ENCODE measurements at regions not wholly inside any gene's neighbourhood (a gene's known extent, or its start where the extent isn't known, plus 50 kb on each side); places are given as distances from the start of the nearest gene placed in this dataset.

- H3K79me2 ChIP-seq (ENCODE audit: low read depth) = no peaks in the 10 kb centered on the region
- no peaks in the 10 kb centered on the region for H3F3A ChIP-seq (ENCODE audit: low read depth)
- no peaks in the 10 kb centered on the region for H3K4me1 ChIP-seq
- no peaks in the 10 kb centered on the region for H3K9me3 ChIP-seq (ENCODE audit: low read depth)
- peaks cover 3% of the 10 kb centered on the region for H3K9me3 Mint-ChIP-seq
- H3K36me3 ChIP-seq = no peaks in the 10 kb centered on the region
- TF ChIP-seq CTCF (IDR thresholded peaks at IDR 0.05) (no peak), EZH2 (IDR thresholded peaks at IDR 0.05) (no peak), EZH2phosphoT487 (IDR thresholded peaks at IDR 0.05) (no peak)
- H4K20me1 ChIP-seq (ENCODE audit: low read depth) = no peaks in the 10 kb centered on the region
- H2AFZ ChIP-seq (replicated peaks) = no peak overlapping the region
- H3K36me3 Mint-ChIP-seq = no peaks in the 10 kb centered on the region
- no peak for DNase-seq (ENCODE audit: low spot score)
- no peak overlapping the region for H3K4me3 ChIP-seq
- peaks cover 2% of the 10 kb centered on the region for H3K4me1 Mint-ChIP-seq
- H3K4me3 Mint-ChIP-seq = no peak overlapping the region
- H3K4me2 ChIP-seq = no peak overlapping the region
- H3K27me3 Mint-ChIP-seq (ENCODE audit: insufficient read depth, low read depth) = no peaks in the 10 kb centered on the region
- no peak overlapping the region for H3K27ac ChIP-seq
- no peaks in the 10 kb centered on the region for H3K27me3 ChIP-seq
- peak overlapping the region; percentile 67 for H3K27ac Mint-ChIP-seq
- H3K9ac ChIP-seq = no peak overlapping the region
These were observed 230.3 kb upstream of the TRIB2 start for GRCh38 chr2:12486205-12487118.

GRCh38 chr2:12487253-12488004 is 229.3 kb upstream of the TRIB2 start:
- Histone ChIP-seq H3K4me2 (no peak overlapping the region), H4K20me1 (ENCODE audit: low read depth) (no peaks in the 10 kb centered on the region), H3K4me3 (no peak overlapping the region), H3K79me2 (ENCODE audit: low read depth) (no peaks in the 10 kb centered on the region), H3K36me3 (no peaks in the 10 kb centered on the region), H3K9me3 (ENCODE audit: low read depth) (no peaks in the 10 kb centered on the region), H3K27ac (no peak overlapping the region), H3K9ac (no peak overlapping the region), H3K4me1 (no peaks in the 10 kb centered on the region), H3F3A (ENCODE audit: low read depth) (no peaks in the 10 kb centered on the region), H3K27me3 (no peaks in the 10 kb centered on the region), H2AFZ (replicated peaks) (no peak overlapping the region)
- H3K4me1 Mint-ChIP-seq = peaks cover 2% of the 10 kb centered on the region
- DNase-seq (ENCODE audit: low spot score) = no peak
- TF ChIP-seq EZH2 (IDR thresholded peaks at IDR 0.05) (no peak), CTCF (IDR thresholded peaks at IDR 0.05) (no peak), EZH2phosphoT487 (IDR thresholded peaks at IDR 0.05) (no peak)
- no peaks in the 10 kb centered on the region for H3K36me3 Mint-ChIP-seq
- no peaks in the 10 kb centered on the region for H3K27me3 Mint-ChIP-seq (ENCODE audit: insufficient read depth, low read depth)
- H3K4me3 Mint-ChIP-seq = no peak overlapping the region
- peak overlapping the region; percentile 67 for H3K27ac Mint-ChIP-seq
- peaks cover 3% of the 10 kb centered on the region for H3K9me3 Mint-ChIP-seq

- Histone ChIP-seq H3F3A (ENCODE audit: low read depth) (no peaks in the 10 kb centered on the region), H4K20me1 (ENCODE audit: low read depth) (no peaks in the 10 kb centered on the region), H3K9me3 (ENCODE audit: low read depth) (no peaks in the 10 kb centered on the region), H2AFZ (replicated peaks) (no peak overlapping the region), H3K36me3 (no peaks in the 10 kb centered on the region), H3K4me1 (no peaks in the 10 kb centered on the region), H3K4me2 (no peak overlapping the region), H3K79me2 (ENCODE audit: low read depth) (no peaks in the 10 kb centered on the region), H3K4me3 (no peak overlapping the region), H3K27me3 (no peaks in the 10 kb centered on the region), H3K27ac (no peak overlapping the region), H3K9ac (no peak overlapping the region)
- Mint-ChIP-seq H3K27ac (no peak overlapping the region), H3K4me3 (no peak overlapping the region), H3K27me3 (ENCODE audit: insufficient read depth, low read depth) (no peaks in the 10 kb centered on the region), H3K4me1 (peaks cover 2% of the 10 kb centered on the region), H3K36me3 (no peaks in the 10 kb centered on the region), H3K9me3 (peaks cover 3% of the 10 kb centered on the region)
- DNase-seq (ENCODE audit: low spot score) = no peak
- TF ChIP-seq EZH2phosphoT487 (IDR thresholded peaks at IDR 0.05) (no peak), EZH2 (IDR thresholded peaks at IDR 0.05) (no peak), CTCF (IDR thresholded peaks at IDR 0.05) (no peak)
These were observed 228.1 kb upstream of the TRIB2 start for GRCh38 chr2:12488352-12489318.
